ENCODE measurements at regions not wholly inside any gene's neighbourhood (a gene's known extent, or its start where the extent isn't known, plus 50 kb on each side); places are given as distances from the start of the nearest gene placed in this dataset.

DNA sequence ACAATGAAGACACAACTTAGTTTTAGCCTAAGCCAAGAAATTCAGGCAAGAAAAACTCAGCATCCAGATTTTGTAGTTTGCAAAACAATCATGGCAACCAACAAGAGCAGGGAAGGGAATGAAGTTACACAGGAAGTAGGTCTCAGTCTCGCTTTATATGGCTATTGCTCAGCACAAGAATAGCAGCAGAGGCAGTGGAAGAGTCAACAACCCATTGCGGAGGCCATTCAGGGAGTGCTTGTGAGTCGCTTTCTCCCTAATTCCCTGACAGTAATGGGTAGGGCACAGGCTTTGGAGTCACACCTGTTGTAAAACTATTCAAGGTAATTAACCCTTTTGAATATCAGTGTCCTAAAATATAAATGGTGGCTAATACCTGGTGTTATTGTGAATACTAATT lies 238.5 kb downstream of the HDGFL1 start:
- H3K4me3 ChIP-seq (ENCODE audit: low read depth, low read length): no peak overlapping the region
- TF ChIP-seq, protein P1, sequence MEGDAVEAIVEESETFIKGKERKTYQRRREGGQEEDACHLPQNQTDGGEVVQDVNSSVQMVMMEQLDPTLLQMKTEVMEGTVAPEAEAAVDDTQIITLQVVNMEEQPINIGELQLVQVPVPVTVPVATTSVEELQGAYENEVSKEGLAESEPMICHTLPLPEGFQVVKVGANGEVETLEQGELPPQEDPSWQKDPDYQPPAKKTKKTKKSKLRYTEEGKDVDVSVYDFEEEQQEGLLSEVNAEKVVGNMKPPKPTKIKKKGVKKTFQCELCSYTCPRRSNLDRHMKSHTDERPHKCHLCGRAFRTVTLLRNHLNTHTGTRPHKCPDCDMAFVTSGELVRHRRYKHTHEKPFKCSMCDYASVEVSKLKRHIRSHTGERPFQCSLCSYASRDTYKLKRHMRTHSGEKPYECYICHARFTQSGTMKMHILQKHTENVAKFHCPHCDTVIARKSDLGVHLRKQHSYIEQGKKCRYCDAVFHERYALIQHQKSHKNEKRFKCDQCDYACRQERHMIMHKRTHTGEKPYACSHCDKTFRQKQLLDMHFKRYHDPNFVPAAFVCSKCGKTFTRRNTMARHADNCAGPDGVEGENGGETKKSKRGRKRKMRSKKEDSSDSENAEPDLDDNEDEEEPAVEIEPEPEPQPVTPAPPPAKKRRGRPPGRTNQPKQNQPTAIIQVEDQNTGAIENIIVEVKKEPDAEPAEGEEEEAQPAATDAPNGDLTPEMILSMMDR (conservative IDR thresholded peaks at IDR 0.05; ENCODE audit: low read depth, low read length): no peak
- no peak for DNase-seq (ENCODE audit: low read depth)

DNA sequence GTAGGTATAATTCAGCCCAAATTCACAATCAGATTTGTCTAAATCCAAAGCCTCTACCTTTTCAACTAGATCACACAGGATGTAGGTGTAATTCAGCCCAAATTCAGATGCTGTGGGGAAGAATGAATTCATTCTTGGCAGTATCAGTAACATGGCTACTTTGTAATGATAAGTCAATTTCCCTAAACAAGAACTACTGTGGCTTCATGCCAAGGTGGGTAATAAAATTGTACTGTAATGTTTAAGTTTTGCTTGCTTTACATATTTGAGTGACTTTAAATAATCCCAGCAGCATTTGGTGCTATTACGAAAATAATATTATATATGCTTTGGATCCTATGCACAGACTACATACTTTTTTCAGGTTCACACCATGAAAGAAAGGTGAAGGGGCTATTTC lies 239.1 kb downstream of the HDGFL1 start:
- H3K4me3 ChIP-seq (ENCODE audit: low read depth, low read length): no peak overlapping the region
- TF ChIP-seq, protein P1 (conservative IDR thresholded peaks at IDR 0.05; ENCODE audit: low read depth, low read length): no peak
- DNase-seq (ENCODE audit: low read depth): no peak

DNA sequence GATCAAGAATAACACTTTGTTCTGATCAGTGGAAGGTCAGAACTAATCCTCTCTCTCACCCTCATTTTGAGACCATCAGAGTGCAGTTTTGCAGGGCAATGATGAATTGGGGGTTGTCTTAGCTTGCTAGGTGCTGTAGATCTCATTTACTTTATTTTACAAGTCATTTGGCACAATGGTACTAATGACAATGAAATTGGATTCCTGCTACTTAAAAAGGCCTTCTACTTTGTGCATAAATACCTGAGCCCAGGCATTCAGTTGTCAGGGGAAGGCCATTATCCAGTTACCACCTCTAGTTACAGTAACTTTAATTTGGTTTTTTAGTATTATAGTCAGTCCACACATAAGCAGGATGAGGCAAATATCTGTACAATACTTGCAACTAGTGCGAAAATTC lies 240.0 kb downstream of the HDGFL1 start:
- no peak for DNase-seq (ENCODE audit: low read depth)
- TF ChIP-seq, protein P1 (conservative IDR thresholded peaks at IDR 0.05; ENCODE audit: low read depth, low read length): no peak
- H3K4me3 ChIP-seq (ENCODE audit: low read depth, low read length): no peak overlapping the region

DNA sequence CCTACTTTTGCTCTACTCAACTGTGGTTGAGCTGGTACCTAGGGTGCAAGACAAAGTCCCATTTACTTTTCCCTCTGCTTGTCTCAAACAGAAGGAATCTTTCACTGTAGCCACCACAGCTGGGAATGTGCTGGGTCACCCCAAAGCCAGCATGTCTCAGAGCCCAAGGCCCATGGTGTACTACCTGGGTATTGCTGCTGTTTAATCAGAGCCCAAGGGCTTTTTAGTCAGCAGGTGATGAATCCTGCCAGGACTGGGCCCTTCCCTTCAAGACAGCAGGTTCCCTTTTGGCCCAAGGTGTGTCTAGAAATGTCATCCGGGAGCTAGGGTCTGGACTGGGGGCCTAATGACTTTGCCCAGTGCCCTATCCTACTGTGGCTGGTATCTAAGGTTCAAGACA lies 249.8 kb downstream of the HDGFL1 start:
- TF ChIP-seq, protein P1 (conservative IDR thresholded peaks at IDR 0.05; ENCODE audit: low read depth, low read length): no peak
- no peak overlapping the region for H3K4me3 ChIP-seq (ENCODE audit: low read depth, low read length)
- no peak for DNase-seq (ENCODE audit: low read depth)

DNA sequence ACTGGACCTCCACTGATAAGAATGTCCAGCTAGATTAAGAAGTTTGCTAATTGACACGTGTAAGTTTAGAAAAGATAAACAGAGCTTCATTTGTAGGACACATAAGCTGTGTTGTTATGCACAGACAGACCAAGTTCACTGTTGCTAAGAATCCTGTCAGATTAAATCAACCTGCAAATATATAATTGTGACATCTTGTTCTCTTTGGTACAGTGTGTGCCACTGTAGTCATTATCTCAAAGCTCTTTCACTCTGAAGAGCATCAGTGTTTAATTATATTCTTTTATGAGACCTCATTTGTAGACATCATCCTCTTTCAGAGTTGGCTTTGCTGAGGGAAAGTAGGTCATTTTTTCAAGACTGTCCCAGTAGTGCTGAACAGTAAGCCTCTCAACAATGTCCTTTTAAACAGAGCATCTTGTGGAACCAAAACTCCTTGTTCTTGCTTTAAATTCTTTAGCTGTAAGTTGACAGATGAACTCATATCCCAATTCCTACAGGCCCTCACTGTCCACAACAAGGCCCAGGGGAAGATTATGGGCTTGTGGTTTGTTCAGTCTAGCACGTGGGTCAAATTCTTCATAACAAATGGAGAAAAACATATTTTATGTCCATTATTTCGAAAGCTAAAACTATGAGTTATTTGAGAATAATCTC lies 252.4 kb downstream of the HDGFL1 start:
- H3K4me3 ChIP-seq (ENCODE audit: low read depth, low read length): no peak overlapping the region
- TF ChIP-seq, protein P1 (conservative IDR thresholded peaks at IDR 0.05; ENCODE audit: low read depth, low read length): no peak
- no peak for DNase-seq (ENCODE audit: low read depth)

DNA sequence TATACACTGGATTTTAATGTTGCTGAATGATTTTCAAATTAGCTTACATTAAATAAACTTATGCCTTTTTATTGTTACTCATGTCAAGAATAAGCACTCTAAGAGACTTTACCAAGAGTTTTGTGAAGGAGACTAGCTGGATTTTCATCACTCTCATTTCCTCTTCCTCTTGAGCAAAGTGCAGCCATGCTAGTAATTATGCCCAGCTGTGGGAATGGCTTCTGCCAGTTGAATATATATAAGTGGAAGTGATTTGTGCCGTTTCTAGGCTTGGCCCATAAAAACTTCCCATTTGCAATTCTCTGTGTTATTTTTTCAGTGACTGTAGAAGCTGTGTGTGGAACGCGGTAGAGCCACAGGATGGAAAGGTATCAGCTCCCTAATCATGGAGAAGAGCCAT lies 255.8 kb downstream of the HDGFL1 start:
- TF ChIP-seq, protein P1 (conservative IDR thresholded peaks at IDR 0.05; ENCODE audit: low read depth, low read length): no peak
- no peak for DNase-seq (ENCODE audit: low read depth)
- H3K4me3 ChIP-seq (ENCODE audit: low read depth, low read length): no peak overlapping the region

DNA sequence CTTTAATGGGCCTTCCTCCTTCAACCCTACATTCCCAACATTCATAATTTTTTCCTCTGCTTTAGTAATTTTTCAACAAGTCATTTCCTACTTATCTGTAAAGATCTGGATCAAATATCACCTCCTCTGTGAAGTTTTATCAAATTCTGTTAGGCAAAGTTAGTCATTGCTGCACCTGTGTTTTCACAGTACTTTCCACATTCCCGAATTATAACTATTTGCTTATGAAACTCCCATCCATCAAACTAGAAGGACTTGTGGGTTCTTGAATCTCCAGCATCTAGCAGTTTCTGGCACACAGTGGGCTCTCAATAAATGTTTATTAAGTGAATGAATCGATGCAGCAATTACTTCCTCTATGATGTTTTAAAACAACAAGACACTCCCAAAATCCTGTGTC lies 257.6 kb downstream of the HDGFL1 start:
- no peak for DNase-seq (ENCODE audit: low read depth)
- TF ChIP-seq, protein P1 (conservative IDR thresholded peaks at IDR 0.05; ENCODE audit: low read depth, low read length): no peak
- H3K4me3 ChIP-seq (ENCODE audit: low read depth, low read length): no peak overlapping the region
